NB4 (cell line): ENCODE measurements at regions not wholly inside any gene's neighbourhood (a gene's known extent, or its start where the extent isn't known, plus 50 kb on each side); places are given as distances from the start of the nearest gene placed in this dataset.

Experiments used
- DNase-seq: peaks from one replicate; pipeline ENCODE4 v3.0.0; 2010; ENCODE audit warnings: low read depth
- H3K4me3 ChIP-seq: one replicate; pipeline ENCODE4 v1.5.1; 2011; ENCODE audit warnings: mild to moderate bottlenecking, low read depth, low read length, moderate library complexity
- MAX ChIP-seq: IDR thresholded peaks from 2 replicates; pipeline ENCODE4 v1.6.1; 2011; ENCODE audit warnings: low read depth, low read length
- MYC ChIP-seq: IDR thresholded peaks from 2 replicates; pipeline ENCODE4 v1.6.1; 2011; ENCODE audit warnings: low read depth, low read length
- POLR2A ChIP-seq: IDR thresholded peaks from 2 replicates; pipeline ENCODE4 v1.6.1; 2011; ENCODE audit warnings: mild to moderate bottlenecking; ENCODE audit not compliant: insufficient read length; ENCODE audit errors: extremely low read depth
- TF ChIP-seq, protein P1 (sequence below): IDR thresholded peaks from one replicate; pipeline ENCODE4 v1.5.1; 2012; ENCODE audit warnings: low read depth, low read length

GRCh38 chr16:31700200-31700529, 172.5 kb downstream of the AHSP start:
- no peak overlapping the region for H3K4me3 ChIP-seq
- TF ChIP-seq MAX (no peak), MYC (no peak), POLR2A (no peak)
- TF ChIP-seq, protein P1, sequence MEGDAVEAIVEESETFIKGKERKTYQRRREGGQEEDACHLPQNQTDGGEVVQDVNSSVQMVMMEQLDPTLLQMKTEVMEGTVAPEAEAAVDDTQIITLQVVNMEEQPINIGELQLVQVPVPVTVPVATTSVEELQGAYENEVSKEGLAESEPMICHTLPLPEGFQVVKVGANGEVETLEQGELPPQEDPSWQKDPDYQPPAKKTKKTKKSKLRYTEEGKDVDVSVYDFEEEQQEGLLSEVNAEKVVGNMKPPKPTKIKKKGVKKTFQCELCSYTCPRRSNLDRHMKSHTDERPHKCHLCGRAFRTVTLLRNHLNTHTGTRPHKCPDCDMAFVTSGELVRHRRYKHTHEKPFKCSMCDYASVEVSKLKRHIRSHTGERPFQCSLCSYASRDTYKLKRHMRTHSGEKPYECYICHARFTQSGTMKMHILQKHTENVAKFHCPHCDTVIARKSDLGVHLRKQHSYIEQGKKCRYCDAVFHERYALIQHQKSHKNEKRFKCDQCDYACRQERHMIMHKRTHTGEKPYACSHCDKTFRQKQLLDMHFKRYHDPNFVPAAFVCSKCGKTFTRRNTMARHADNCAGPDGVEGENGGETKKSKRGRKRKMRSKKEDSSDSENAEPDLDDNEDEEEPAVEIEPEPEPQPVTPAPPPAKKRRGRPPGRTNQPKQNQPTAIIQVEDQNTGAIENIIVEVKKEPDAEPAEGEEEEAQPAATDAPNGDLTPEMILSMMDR = no peak
- no peak for DNase-seq

- DNase-seq = peak; percentile 68
- TF ChIP-seq MYC = no peak
- no peak for TF ChIP-seq MAX
- TF ChIP-seq, protein P1 = no peak
- no peak for TF ChIP-seq POLR2A
- peak overlapping the region; percentile 43 for H3K4me3 ChIP-seq
These were observed 172.8 kb upstream of the ZNF267 start for GRCh38 chr16:31700530-31701388.

- DNase-seq = no peak
- H3K4me3 ChIP-seq = no peak overlapping the region
- TF ChIP-seq MYC (no peak), MAX (no peak), POLR2A (no peak)
- TF ChIP-seq, protein P1 = no peak
These were observed 171.9 kb upstream of the ZNF267 start for GRCh38 chr16:31701734-31702133.

GRCh38 chr16:31702796-31703195, 170.8 kb upstream of the ZNF267 start:
- no peak for DNase-seq
- TF ChIP-seq, protein P1 = no peak
- TF ChIP-seq MYC (no peak), POLR2A (no peak), MAX (no peak)
- no peak overlapping the region for H3K4me3 ChIP-seq

GRCh38 chr16:31703526-31704128, 170.0 kb upstream of the ZNF267 start:
- no peak overlapping the region for H3K4me3 ChIP-seq
- no peak for TF ChIP-seq MYC
- TF ChIP-seq MAX = no peak
- TF ChIP-seq POLR2A = no peak
- TF ChIP-seq, protein P1 = no peak
- no peak for DNase-seq
